Suprapubic skin (tissue), 3 donors: ENCODE measurements at regions not wholly inside any gene's neighbourhood (a gene's known extent, or its start where the extent isn't known, plus 50 kb on each side); places are given as distances from the start of the nearest gene placed in this dataset.

Source experiments
- EP300 ChIP-seq: sonication (generic); formaldehyde crosslinking; IDR thresholded peaks from one replicate; pipeline ENCODE4 v1.6.1; 2017; ENCODE audit warnings: antibody characterized with exemption
- TF ChIP-seq, protein P1 (sequence below), 2 donors: fragments of 200-600 bp in 1 of 2; fragments of 450-650 bp in 1 of 2; sonication (generic) in 1 of 2; IDR thresholded peaks; one replicate each; pipeline ENCODE4 v1.5.1; 2016 to 2019; ENCODE audit warnings: antibody characterized with exemption in 2 of 2, mild to moderate bottlenecking in 1 of 2, moderate library complexity in 1 of 2

DNA sequence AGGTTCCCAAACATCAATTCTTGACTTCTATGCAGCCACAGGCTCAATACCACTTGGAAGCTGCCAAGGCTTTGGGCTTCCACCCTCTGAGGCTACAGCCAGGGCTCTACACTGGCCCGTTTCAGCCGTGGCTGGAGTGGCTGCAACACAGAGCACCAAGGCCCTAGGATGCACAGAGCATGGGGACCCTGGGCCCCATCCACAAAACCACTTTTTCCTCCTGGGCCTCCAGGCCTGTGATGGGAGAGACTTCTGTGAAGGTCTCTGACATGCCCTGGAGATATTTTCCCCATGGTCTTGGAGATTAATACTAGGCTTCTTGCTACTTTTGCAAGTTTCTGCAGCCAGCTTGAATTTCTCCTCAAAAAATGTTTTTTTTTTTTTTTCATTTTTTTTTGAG lies 655.4 kb upstream of the ZP4 start:
- TF ChIP-seq, protein P1, sequence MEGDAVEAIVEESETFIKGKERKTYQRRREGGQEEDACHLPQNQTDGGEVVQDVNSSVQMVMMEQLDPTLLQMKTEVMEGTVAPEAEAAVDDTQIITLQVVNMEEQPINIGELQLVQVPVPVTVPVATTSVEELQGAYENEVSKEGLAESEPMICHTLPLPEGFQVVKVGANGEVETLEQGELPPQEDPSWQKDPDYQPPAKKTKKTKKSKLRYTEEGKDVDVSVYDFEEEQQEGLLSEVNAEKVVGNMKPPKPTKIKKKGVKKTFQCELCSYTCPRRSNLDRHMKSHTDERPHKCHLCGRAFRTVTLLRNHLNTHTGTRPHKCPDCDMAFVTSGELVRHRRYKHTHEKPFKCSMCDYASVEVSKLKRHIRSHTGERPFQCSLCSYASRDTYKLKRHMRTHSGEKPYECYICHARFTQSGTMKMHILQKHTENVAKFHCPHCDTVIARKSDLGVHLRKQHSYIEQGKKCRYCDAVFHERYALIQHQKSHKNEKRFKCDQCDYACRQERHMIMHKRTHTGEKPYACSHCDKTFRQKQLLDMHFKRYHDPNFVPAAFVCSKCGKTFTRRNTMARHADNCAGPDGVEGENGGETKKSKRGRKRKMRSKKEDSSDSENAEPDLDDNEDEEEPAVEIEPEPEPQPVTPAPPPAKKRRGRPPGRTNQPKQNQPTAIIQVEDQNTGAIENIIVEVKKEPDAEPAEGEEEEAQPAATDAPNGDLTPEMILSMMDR (IDR thresholded peaks at IDR 0.05) = no peak
- TF ChIP-seq EP300 = no peak
